GM21717 (cell line): ENCODE measurements at regions not wholly inside any gene's neighbourhood (a gene's known extent, or its start where the extent isn't known, plus 50 kb on each side); places are given as distances from the start of the nearest gene placed in this dataset.
"Not testable (repeated sequence)": the region's sequence is repeated elsewhere in the genome, so short reads cannot be mapped to it uniquely, and the experiment has no call there.

Experiments
- ATAC-seq: cut with Tn5 transposase; IDR thresholded peaks from one replicate; pipeline ENCODE4 v1.9.1; 2021; ENCODE audit warnings: mild to moderate bottlenecking, moderate library complexity; ENCODE audit not compliant: unreplicated experiment

- ATAC-seq: not testable (repeated sequence)
Observed at GRCh38 chr1:234808459-234808858, 198.5 kb upstream of the IRF2BP2 start.

DNA sequence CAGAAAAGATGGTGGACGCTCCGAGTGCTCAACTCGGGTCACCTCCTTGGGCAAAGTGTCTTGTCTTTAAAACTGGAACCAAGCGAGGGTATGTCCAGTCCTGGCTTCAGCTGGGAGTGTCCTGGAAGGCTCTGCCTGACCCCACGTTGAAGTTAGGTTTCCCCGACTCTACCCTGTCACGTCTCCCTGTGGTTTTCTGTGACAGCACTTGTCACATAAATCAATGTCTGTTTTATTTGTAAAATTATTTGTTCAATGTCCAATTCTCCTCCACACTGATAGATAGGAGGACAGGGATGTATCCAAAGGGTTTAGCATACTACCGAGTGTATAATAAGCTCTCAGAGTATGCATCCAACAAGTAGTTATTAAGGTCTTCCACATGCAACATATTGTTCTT, 197.7 kb upstream of the IRF2BP2 start:
- ATAC-seq: not testable (repeated sequence)

GRCh38 chr1:234802586-234802985, 192.6 kb upstream of the IRF2BP2 start:
- ATAC-seq: not testable (repeated sequence)

DNA sequence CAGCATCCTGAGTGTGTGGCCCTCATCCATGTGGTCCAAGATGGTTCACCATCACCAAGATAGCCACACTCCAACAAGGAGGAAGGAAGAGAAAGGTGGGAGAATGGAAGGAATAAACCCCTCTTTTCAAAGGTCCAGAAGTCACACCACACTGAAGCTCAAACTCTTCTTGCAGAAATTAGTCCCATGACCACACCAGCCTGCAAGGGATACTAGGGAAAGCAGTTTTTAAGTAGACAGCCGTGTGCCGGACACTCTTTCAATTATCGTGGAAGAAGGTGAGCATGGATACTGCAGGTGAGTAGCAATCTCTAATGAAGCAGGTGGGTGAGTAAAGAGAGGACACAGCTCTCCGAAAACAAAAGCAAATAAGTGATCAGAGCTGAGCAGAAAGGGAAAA, 191.7 kb upstream of the IRF2BP2 start:
- ATAC-seq: not testable (repeated sequence)

DNA sequence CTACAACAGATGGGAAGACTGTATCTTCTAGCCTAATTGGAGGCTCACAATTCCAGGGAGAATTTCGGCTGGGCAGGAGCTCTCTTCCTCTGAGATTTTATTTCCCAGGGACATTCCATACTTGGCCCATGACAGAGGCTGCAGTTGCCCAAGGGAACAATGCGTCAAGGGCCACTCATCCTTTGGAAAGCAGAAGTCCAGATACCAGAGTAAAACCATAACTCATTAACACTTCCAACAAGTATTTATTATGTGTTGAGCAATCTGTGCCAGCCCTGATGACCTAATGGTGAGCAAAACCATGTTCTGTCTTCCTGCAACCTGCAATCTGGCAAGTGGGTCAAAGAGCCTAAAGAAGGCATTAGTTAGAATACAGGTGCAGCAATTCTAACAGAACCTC, 191.2 kb upstream of the IRF2BP2 start:
- ATAC-seq: not testable (repeated sequence)

- not testable (repeated sequence) for ATAC-seq
Observed at GRCh38 chr1:234800563-234800962, 190.6 kb upstream of the IRF2BP2 start.

DNA sequence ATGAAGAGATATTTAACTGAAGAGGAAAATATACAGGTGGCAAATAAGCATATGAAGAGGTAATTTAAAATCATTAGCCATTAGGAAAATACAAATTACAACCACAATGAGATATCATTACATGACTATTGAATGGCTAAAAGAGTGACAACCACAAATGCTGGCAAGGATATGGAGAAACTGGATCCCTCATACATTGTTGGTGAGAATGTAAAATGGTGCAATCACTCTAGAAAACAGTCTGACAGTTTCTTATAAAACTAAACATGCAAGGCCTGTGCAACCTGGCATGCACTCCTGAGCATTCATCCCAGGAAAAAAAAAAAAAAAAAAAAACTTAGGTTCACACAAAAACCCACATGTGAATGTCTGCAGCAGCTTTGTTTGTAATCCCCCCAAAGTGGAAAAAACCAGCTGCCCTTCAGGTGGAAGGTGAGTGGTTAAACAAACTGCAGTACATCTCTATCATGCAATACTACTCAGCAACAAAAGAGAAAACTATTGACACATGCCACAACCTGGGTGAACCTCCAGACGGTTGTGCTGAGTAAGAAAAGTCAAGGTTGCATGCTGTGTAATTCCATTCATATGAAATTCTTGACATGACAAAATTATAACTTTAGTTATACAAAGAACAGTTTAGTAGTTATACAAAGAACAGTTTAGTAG, 189.2 kb upstream of the IRF2BP2 start:
- not testable (repeated sequence) for ATAC-seq

DNA sequence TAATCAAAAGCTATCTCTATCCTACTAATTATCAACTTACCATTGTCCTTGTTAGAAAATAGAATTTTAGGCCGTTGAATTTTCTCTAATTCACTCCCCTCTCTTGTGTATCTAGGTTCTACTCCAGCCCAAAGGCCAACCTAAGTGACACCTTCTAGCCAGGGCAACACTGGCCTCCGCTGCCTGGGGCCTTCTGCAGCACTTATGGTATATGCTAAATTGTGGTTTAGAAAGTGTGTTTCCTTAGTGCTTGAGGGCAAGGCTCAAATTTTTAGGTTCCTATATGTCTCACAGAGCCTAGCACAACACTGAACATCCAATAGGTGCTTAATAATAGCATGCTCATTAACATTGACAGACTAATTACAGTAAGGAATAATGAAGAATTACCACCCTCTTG, 187.2 kb upstream of the IRF2BP2 start:
- ATAC-seq: not testable (repeated sequence)

DNA sequence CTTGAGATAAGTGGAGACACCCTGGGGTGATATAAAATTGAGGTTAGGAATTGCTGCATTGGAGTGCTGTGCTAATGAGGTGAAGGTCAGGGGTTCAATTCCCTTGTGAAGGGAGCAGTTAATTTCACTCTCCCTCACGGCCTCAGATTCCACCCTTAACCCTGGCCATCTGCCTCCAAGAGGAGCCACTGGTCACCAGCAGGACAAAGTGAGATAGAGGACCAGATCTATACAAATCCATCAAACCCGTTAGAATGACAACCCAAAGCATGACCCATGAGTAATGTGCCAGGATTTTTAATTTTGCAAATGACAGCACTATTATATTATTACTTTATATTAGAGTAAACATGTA, 186.4 kb upstream of the IRF2BP2 start:
- not testable (repeated sequence) for ATAC-seq

GRCh38 chr1:234795711-234796437, 185.9 kb upstream of the IRF2BP2 start:
- ATAC-seq: not testable (repeated sequence)

DNA sequence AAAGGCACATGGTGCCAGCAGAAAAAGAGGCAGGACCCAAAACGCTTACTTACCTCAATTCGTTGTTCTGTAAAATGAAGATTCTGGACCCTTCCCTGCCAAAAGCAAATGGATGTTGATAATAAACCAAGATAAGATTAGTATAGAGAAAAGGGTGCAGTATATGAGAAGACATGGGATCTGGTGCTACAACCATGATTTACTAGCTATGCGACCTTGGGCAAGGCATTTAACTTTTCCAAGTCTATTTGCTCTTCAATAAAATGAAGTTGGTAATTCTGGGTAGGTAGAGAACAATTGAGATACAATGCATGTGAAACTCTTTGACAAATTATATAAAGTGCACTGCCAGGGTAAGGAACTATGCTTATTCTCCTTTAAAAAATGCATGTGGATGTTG, 185.0 kb upstream of the IRF2BP2 start:
- not testable (repeated sequence) for ATAC-seq

DNA sequence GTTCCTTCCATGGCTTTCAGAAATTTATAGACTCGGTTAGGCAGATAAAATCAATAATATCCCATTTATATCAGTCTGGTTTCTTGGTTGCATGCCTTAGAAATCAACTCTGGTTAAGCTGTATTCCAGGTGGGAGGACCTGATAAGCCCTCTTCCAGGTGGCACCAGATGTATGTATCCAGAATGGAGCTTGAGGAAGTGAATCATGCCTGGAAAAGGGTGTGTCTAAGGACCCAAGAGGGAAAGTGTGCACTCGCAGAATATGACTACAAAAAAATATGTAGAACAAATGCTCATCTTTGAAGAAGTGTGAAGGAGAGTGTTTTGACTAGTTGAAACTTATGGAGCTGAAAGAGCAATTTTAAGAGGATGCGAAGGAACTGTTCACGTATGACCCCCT, 184.5 kb upstream of the IRF2BP2 start:
- ATAC-seq: not testable (repeated sequence)

GRCh38 chr1:234793924-234794323, 183.9 kb upstream of the IRF2BP2 start:
- not testable (repeated sequence) for ATAC-seq

DNA sequence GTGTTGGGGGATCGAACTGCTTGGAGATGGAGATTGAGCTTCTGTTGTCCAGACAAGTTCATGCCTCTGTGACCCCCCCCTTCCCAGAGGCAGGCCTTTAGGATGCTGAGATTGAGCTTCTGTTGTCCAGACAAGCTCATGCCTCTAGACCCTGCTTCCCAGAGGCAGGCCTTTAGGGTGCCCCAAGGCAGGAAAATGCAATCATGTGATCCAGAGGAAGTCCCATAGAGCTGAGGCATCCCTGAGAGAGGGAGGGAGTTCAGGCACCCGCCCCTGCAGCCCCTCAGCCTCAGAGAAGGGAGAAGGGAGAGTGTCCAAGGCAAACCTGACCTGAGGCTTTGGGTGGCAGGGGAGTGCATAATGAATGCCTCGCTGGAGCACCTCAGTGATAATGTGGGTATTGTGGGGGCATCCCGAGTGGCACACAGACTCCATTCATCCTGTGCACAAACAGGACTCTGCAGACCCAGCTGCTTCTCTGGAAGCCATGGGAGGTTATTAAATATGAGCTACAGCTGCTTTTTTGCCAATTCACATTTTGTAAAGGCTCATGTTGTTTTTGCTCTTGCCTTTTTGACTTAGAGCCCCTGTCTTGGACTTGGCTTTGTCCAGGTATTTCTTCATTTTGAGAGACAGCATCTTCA, 182.4 kb upstream of the IRF2BP2 start:
- not testable (repeated sequence) for ATAC-seq

DNA sequence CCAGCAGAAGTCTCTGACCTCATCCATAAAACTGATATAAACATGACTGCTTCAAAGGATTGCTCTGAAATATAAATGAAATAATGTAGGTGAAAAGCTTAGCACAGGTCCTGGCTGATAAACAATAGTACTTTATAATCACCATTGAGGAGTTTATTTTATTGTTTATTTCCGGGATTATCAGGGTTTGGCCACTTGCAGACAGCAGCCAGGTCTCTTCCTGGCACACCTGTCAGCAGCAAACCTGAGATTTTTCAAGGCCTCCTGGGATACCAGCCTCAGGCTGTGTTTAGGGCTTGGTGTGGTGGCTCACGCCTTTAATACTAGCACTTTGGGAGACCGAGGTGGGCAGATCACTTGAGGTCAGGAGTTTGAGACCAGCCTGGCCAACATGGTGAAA, 181.6 kb upstream of the IRF2BP2 start:
- ATAC-seq: not testable (repeated sequence)

DNA sequence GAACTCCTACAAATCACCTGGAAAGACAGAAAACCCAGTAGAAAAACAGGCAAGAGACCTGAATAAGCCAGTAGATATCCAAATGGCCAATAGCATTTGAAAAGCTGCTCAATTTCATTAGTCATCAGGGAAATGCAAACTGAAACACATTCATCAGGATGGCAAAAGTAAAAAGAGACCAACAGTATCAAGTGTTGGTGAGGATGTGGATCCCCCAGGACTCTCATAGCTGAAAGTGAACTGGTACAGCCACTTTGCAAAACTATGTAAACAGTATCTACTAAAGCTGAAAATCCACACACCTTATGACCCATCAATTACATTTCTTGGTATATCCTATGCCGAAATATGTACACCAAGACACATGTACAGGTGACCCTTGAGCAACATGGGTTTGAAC, 180.4 kb upstream of the IRF2BP2 start:
- not testable (repeated sequence) for ATAC-seq

DNA sequence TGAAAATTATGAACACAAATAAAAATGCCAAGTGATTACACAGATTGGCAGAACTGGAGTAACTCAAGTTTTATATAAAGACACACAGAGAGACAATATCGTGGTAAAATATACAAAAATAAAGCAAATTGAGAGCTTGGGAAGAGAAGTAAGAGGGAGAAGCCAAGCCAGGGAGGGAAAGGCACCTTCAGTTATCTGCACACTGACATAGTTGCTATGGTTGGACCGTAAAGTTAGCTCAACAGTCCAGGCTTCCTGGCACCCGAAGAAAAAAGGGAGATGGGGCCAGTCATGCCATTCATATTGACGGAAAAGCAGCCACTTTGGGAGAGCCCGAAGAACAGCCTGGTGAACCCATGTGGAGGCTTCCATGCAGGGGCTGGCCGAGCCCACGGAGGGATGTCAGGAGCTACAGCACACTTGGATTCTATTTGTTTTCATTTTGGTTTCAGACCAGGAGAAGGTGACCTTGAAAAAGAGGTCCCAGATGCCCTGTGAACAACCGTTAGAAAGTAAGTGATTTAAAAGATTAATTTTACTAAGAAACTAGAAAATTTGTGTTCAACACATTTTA, 177.1 kb upstream of the IRF2BP2 start:
- not testable (repeated sequence) for ATAC-seq

DNA sequence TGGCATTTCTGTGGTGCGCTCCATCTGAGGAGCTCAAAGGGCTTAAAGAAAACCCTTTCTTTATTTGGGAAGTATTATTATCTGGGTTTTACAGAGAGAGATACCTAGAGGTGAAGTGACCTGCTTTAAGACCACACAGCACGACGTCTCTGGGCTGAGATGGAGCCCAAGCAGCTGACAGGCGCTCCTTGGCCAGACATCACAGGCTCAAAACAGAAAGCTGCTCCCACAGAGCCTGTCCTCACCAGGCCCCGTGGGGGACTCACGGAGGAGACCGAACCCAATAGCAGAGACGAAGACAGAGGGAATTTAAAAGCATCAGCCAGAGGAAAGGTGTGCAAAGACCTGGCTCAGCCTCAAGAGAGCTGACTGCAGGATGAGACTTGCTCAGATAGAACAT, 175.9 kb upstream of the IRF2BP2 start:
- not testable (repeated sequence) for ATAC-seq

DNA sequence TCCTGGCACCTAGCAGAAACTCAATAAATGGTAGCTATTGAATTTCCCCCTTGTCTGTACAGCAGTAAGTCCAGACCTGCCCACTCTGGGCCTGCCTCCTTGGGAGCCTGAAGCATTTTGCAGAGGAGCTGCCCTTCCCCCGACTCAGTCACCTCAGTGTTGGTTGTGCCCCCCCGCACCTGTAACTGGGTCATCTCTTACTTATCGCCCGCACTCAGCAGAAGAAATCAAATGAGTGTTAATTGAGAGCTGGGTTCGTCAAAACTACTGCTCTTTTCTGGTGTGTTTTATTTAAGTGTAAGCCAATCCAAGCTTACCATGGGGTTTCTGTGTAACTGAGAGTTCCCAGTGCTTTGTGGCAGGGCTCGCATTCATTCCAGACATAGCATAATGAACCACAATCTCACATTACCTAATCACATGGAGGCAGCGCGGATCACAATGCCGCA, 175.5 kb upstream of the IRF2BP2 start:
- ATAC-seq: not testable (repeated sequence)

GRCh38 chr1:234784108-234784507, 174.1 kb upstream of the IRF2BP2 start:
- not testable (repeated sequence) for ATAC-seq

GRCh38 chr1:234782791-234783190, 172.8 kb upstream of the IRF2BP2 start:
- no peak for ATAC-seq
